Anterior cingulate cortex (tissue), 58 donors: ENCODE measurements at regions not wholly inside any gene's neighbourhood (a gene's known extent, or its start where the extent isn't known, plus 50 kb on each side); places are given as distances from the start of the nearest gene placed in this dataset.
A peak's percentile ranks its signal among the peaks of the same experiment; 100 is the strongest.

Experiments
- DNase-seq, 58 donors: peaks; one replicate each; lab custom pipeline; 2025; lab: John Stamatoyannopoulos, UW

- no peak for DNase-seq
These were observed 225.7 kb downstream of the RPS24 start for GRCh38 chr10:78259391-78259790.

DNA sequence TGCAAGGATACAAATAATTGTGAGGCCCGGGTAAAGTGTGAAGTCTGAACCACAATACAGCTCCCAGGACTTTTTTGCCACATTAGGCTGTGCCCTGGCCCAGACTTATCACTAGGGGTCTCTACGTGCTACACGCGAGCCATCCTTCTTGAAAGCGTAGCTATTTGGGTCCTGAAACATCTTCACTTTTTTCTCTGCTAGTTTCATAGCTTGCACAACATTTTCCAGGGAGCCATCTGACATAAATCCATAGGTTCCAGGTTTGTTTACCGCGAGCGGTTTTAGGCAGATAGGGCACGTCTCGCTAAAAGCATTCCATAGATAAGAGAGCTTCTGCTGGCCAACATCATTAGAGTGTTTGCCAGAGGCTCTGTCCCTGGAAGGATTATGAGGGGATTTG lies 226.5 kb downstream of the RPS24 start:
- no peak for DNase-seq

DNA sequence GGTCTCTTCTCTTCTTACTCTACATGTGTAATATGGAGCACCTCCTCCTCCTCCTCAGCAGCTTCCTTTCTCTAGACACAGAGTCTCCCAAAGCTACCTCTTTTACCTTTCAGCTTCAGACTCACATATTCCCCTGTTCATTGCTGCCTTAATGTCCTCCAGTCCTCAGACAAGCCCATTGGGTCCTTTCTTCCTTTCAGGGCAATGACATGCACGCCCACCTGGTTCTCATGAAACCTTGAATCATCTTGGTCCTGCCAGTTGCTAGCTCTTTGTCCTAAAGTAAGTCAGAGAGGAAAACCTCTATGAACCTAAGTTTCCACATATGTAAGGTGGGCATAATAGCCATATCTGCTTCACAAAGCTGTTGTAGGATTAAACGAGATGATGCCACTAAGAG lies 227.0 kb downstream of the RPS24 start:
- DNase-seq: no peak

DNA sequence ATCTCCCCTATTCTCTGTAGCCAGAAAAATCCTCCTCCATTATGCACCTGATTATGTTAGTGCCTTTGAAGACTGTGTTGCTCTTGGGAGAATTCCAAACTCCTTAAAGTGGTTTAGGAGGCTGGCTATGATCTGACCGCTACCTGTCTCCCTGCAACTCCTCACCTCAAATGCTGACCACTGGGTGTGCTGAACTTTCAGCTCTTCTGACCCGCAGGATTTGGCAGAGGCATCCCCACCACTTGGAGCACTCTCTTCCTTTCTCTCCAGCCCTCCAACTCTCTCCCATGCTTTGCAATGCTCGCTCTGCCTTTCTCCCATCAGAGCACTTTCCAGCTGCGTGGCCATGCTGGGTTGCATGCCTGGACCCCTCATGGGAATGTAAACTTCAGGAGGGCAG lies 227.6 kb downstream of the RPS24 start:
- DNase-seq: no peak

DNA sequence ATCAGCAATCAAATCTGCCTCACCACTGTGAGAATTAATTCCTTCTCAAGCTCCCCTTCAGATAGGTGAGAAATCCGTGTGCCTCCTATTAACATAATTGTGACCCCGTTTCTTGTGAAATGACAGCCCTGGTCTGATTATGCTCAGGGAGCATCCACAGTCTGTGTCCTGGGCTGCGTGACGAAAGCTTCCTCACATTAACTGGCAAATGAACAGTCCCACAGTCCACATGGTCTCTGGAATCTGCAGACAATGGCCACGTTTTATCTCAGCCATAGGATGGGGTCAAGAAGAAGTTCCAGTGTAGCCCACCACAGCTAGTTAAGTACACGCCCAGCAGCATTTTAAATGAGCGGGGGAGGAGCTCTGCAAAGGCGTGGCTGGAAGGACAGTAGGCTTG lies 229.2 kb downstream of the RPS24 start:
- no peak for DNase-seq

DNA sequence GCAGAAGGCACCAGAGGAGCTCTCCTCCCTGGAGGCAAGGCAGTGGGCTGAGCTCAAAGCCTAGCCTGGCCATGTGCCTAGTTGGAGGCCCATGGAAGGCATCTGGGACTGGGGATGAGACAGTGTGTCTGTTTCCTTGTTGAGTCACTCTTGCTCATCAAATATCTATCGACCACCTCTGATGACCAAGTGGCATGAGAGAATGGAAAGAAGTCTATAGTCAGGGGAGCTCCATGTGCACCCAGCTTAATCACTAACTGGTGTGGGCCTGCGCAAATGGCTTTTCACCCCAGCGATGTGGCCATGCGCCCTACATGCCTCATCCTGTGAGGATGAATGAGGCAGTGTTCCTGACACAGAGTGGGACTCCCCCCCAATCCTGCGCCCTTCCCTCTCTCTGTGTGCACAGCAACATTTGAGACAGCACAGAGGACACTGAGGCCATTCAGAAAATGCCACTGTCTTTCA lies 229.9 kb downstream of the RPS24 start:
- DNase-seq: peak in 49 of 58 donors; percentile 7 to 93 (median 65)

DNA sequence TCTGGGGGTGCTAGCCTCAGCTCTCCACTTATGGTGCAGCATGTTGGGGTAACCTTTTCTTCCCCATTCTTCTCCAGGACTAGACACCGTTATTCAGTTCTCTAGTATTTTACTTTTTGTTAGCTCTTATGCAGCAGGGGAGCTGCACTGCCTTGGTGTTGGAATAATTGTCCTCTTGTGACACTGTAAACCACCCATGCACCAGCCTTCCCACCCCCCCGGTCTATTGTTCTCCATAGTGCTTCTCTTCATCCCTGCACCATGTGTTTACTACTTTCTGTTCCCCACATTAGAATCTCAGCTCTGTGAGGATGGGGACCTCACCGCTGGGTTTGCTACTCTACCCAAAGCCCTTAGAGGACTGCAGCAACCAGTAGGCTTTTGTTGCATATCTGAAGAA lies 230.7 kb downstream of the RPS24 start:
- peak in 26 of 58 donors; percentile 3 to 79 (median 40) for DNase-seq

DNA sequence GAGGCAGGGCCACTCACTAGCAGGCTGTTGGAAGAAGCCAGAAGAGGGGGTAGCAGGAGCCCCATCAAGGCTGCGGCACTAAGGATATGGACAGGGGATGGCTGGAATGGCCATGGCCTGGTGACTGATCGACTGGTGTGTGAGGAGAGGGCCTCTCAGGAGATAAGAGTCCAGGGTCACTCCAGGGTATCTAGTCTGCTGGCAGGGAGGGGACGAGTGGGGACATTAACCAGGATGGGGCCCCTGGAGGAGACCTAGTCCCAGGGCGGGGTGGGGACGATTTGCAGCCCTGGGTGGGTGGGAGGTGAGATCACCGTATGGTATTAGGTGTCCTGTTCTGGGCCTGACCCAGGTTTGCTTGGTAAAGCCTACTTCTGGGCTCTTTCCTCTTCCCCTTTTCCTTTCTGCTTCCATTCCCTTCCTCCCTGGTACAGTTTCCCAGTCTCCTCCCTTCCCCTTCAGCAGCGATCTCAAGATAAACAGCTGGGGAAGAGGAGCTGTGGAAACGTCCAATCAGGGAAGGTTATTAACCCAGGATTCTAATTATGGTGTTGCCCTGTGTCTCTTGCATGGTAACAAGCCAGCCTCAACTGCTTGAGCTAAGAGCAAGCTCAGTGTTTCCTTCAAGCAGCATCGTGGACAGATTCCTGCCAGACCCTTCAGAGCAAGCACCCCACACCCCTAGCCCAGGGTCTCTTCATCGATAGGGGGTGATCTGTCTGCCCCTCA lies 233.2 kb downstream of the RPS24 start:
- DNase-seq: peak in 1 of 58 donors; percentile 7

GRCh38 chr10:78267598-78267997 lies 233.9 kb downstream of the RPS24 start:
- no peak for DNase-seq

DNA sequence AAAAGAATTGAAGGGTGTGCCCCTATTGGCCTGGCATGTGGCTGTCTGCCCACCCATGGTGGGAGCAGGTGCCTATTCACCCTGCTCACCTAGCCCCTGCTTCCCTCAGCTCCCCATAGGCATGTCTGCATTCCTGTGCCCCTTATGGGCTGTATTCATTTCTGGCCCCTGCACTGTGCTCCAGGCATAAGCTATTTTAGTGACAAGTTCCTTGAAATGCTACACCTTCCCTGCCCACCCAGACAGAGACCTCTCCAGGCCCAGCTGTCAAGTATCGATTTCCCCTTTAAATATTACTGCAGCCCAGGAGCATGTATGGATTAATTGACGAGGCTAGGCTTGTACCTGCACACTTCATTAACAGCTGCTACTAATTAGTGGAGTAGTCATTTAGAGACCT lies 235.4 kb downstream of the RPS24 start:
- DNase-seq: no peak

- no peak for DNase-seq
These were observed 238.7 kb downstream of the RPS24 start for GRCh38 chr10:78272329-78272728.

DNA sequence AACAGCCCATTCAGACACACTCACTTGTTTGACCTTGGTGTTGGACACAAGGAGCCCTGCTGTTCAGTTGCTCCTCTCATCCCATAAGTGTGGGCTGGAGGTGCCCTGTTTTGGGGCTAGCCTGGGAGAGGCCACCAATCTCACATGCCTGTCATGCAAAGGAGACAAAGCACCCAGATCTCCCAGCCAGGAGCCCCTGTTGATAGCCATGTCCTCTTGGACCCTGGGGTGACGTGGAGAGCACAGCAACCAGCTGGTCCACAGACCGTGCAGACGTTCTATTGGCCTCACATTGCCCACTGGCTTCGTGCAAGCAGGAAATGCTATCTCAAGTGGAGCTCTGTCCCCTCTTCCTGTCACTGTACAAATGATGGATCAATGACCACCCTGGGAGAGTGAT lies 240.8 kb downstream of the RPS24 start:
- DNase-seq: no peak

GRCh38 chr10:78276139-78276538 lies 242.5 kb downstream of the RPS24 start:
- DNase-seq: no peak

- DNase-seq: no peak
These were observed 243.8 kb downstream of the RPS24 start for GRCh38 chr10:78277314-78278057.

GRCh38 chr10:78278058-78278404 lies 244.4 kb downstream of the RPS24 start:
- DNase-seq: peak in 50 of 58 donors; percentile 10 to 90 (median 54)

DNA sequence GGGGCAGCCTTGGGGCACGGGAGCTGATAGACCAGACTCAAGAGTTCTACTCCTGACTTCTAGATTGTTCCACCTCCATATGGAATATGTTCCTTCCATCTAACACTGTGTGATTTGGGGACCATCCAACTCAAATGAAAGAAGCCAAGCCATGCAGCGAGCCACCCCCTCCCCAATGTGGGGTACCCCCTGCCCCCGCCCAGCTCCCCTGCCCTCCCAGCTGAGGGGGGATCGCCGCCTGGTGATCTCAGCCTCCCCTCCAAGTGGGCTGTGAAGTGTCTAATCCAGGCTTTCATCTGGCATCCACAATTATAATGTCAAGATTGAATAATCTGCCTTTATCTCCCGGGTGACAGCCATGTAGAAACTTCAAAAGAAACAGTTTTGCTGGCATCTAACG lies 246.1 kb downstream of the RPS24 start:
- DNase-seq: no peak

- DNase-seq: no peak
These were observed 246.9 kb downstream of the RPS24 start for GRCh38 chr10:78280604-78281003.

- DNase-seq: no peak
These were observed 248.0 kb downstream of the RPS24 start for GRCh38 chr10:78281627-78282026.

GRCh38 chr10:78283069-78283682 lies 249.5 kb downstream of the RPS24 start:
- no peak for DNase-seq

GRCh38 chr10:78284381-78284780 lies 250.7 kb downstream of the RPS24 start:
- DNase-seq: no peak

- DNase-seq: no peak
These were observed 251.6 kb downstream of the RPS24 start for GRCh38 chr10:78285226-78285625.

- no peak for DNase-seq
These were observed 252.5 kb downstream of the RPS24 start for GRCh38 chr10:78286186-78286585.
